ENCODE measurements at regions not wholly inside any gene's neighbourhood (a gene's known extent, or its start where the extent isn't known, plus 50 kb on each side); places are given as distances from the start of the nearest gene placed in this dataset.
A peak's percentile ranks its signal among the peaks of the same experiment; 100 is the strongest.

GRCh38 chr12:124658302-124658701 lies 90.9 kb upstream of the NCOR2 start:
- Histone ChIP-seq H3K4me2 (replicated peaks; ENCODE audit: extremely low read depth, low read length, poor library complexity, severe bottlenecking) (no peak overlapping the region), H3K79me2 (ENCODE audit: insufficient read depth, low read length) (no peaks in the 10 kb centered on the region), H3K27ac (ENCODE audit: low read depth in 1 of 2, low read length in 2 of 2) (no peak overlapping the region), H2AFZ (ENCODE audit: insufficient read depth, low read depth, low read length, poor library complexity, severe bottlenecking) (no peak overlapping the region), H3K36me3 (replicated peaks in 1 of 2; ENCODE audit: control insufficient read depth in 1 of 2, insufficient read depth in 2 of 2, low read length in 2 of 2) (no peaks in the 10 kb centered on the region), H4K20me1 (ENCODE audit: insufficient read depth, low read length) (no peaks in the 10 kb centered on the region), H3K4me3 (replicated peaks in 1 of 3; ENCODE audit: low read depth in 2 of 3, low read length in 3 of 3) (no peak overlapping the region), H3K27me3 (ENCODE audit: control insufficient read depth in 2 of 2, insufficient read depth in 2 of 2, low read length in 2 of 2) (no peaks in the 10 kb centered on the region), H3K9me3 (replicated peaks in 1 of 2; ENCODE audit: control insufficient read depth in 1 of 2, insufficient read depth in 1 of 2, low read length in 2 of 2) (no peaks in the 10 kb centered on the region), H3K4me1 (ENCODE audit: control insufficient read depth in 1 of 2, insufficient read depth in 2 of 2, low read length in 2 of 2) (peaks cover 43 to 47% of the 10 kb centered on the region in 2 donors), H3K9ac (ENCODE audit: insufficient read depth, low read length, poor library complexity, severe bottlenecking) (no peak overlapping the region)
- Mint-ChIP-seq H3K27ac (no peak overlapping the region), H3K9me3 (peaks cover 0 to 5% (median 2%) of the 10 kb centered on the region in 7 donors), H3K4me1 (peaks cover 52% of the 10 kb centered on the region), H3K27me3 (ENCODE audit: low read depth in 3 of 3) (no peaks in the 10 kb centered on the region), H3K36me3 (peaks cover 9 to 16% of the 10 kb centered on the region in 2 donors), H3K4me3 (no peak overlapping the region)
- intact Hi-C loops (cut with micrococcal nuclease): loop anchor here in 1 of 2 donors (10.0 kb wide), 1 partner anchor 94 kb away; the partner anchor contains the start of gene NCOR2
- 91% methylated on average over 3 of the region's 4 CpGs for WGBS (ENCODE audit: insufficient coverage)
- no peak for TF ChIP-seq CTCF (IDR thresholded peaks at IDR 0.05)
- no peak for DNase-seq

- H3K27ac Mint-ChIP-seq: peak overlapping the region in 5 of 7 donors; percentile 13 to 78 (median 63)
- intact Hi-C loops (cut with micrococcal nuclease): loop anchor here in 1 of 2 donors (10.0 kb wide), 1 partner anchor 92 kb away; the partner anchor contains the start of gene NCOR2
- H3K9ac ChIP-seq (ENCODE audit: insufficient read depth, low read length, poor library complexity, severe bottlenecking): no peak overlapping the region
- H3K4me2 ChIP-seq (replicated peaks; ENCODE audit: extremely low read depth, low read length, poor library complexity, severe bottlenecking): no peak overlapping the region
- H3K4me3 ChIP-seq (replicated peaks in 1 of 3; ENCODE audit: low read depth in 2 of 3, low read length in 3 of 3): no peak overlapping the region
- no peaks in the 10 kb centered on the region for H4K20me1 ChIP-seq (ENCODE audit: insufficient read depth, low read length)
- H3K27me3 Mint-ChIP-seq (ENCODE audit: low read depth in 3 of 3): no peaks in the 10 kb centered on the region
- WGBS (ENCODE audit: insufficient coverage): 55% methylated on average over 4 of the region's 8 CpGs
- peak overlapping the region in 1 of 2 donors; percentile 65 for H3K27ac ChIP-seq (ENCODE audit: low read depth in 1 of 2, low read length in 2 of 2)
- no peak for DNase-seq
- no peaks in the 10 kb centered on the region for H3K36me3 ChIP-seq (replicated peaks in 1 of 2; ENCODE audit: control insufficient read depth in 1 of 2, insufficient read depth in 2 of 2, low read length in 2 of 2)
- H3K4me1 ChIP-seq (ENCODE audit: control insufficient read depth in 1 of 2, insufficient read depth in 2 of 2, low read length in 2 of 2): peaks cover 56 to 60% of the 10 kb centered on the region in 2 donors
- no peaks in the 10 kb centered on the region for H3K9me3 ChIP-seq (replicated peaks in 1 of 2; ENCODE audit: control insufficient read depth in 1 of 2, insufficient read depth in 1 of 2, low read length in 2 of 2)
- H3K4me1 Mint-ChIP-seq: peaks cover 63% of the 10 kb centered on the region
- peaks cover 0 to 5% (median 0%) of the 10 kb centered on the region in 7 donors for H3K9me3 Mint-ChIP-seq
- H2AFZ ChIP-seq (ENCODE audit: insufficient read depth, low read depth, low read length, poor library complexity, severe bottlenecking): no peak overlapping the region
- no peaks in the 10 kb centered on the region for H3K27me3 ChIP-seq (ENCODE audit: control insufficient read depth in 2 of 2, insufficient read depth in 2 of 2, low read length in 2 of 2)
- no peaks in the 10 kb centered on the region for H3K79me2 ChIP-seq (ENCODE audit: insufficient read depth, low read length)
- no peak for TF ChIP-seq CTCF (IDR thresholded peaks at IDR 0.05)
- H3K4me3 Mint-ChIP-seq: no peak overlapping the region
- H3K36me3 Mint-ChIP-seq: peaks cover 7 to 10% of the 10 kb centered on the region in 2 donors
These were observed 89.6 kb upstream of the NCOR2 start for GRCh38 chr12:124656947-124657434.

Measured in CD14-positive monocyte (primary cell).